HepG2 (cell line): ENCODE measurements at regions not wholly inside any gene's neighbourhood (a gene's known extent, or its start where the extent isn't known, plus 50 kb on each side); places are given as distances from the start of the nearest gene placed in this dataset.

Source experiments
- ATAC-seq: fragments of 200-7000 bp; cut with Tn5 transposase; 3 replicates; pipeline ENCODE4 v1.9.1; 2020; ENCODE audit warnings: mild to moderate bottlenecking, moderate library complexity
- BruUV-seq: library from RNA; stranded (reverse); fragments of 400-500 nt; replicated peaks from 2 replicates; lab custom pipeline; 2021; lab: Mats Ljungman, UMichigan
- CTCF ChIA-PET: fragments of 300-600 bp; formaldehyde crosslinking; extraction: SDS; loops from one replicate; lab custom pipeline; 2021; ENCODE audit warnings: low total read pairs, inconsistent platforms, low intra/inter-chr PET ratio; lab: Yijun Ruan, JAX
- POLR2A ChIA-PET: fragments of 350-600 bp; sonication (Branson Sonifier 250); formaldehyde crosslinking; loops from one replicate; lab custom pipeline; 2020; ENCODE audit warnings: antibody characterized with exemption, inconsistent platforms; lab: Yijun Ruan, JAX
- DNase-seq: peaks from one replicate; pipeline ENCODE4 v3.0.0-alpha.2; 2015; ENCODE audit warnings: low spot score
- FAIRE-seq: peaks from 3 replicates; lab custom pipeline; 2011; peaks lifted over from hg19 to GRCh38; lab: Jason Lieb, UNC
- H2AFZ ChIP-seq: one replicate; pipeline ENCODE4 v1.6.1; 2011; ENCODE audit warnings: low read length, inconsistent platforms
- H3K27ac ChIP-seq: fragments of 300-600 bp; 3 replicates; pipeline ENCODE4 v1.8.0; 2011; ENCODE audit warnings: mixed run types, mild to moderate bottlenecking, mixed read lengths, low read length, inconsistent platforms; ENCODE audit not compliant: insufficient read depth; ENCODE audit errors: extremely low read length
- H3K27me3 ChIP-seq, 2 experiments: fragments of 200-600 bp in 1 of 2; 2 replicates in 1 of 2; 3 replicates in 1 of 2; pipeline versions ENCODE4 v1.6.0 to v1.8.0; 2011; ENCODE audit warnings: low read length in 2 of 2, mild to moderate bottlenecking in 2 of 2, moderate library complexity in 2 of 2, inconsistent platforms in 1 of 2; ENCODE audit not compliant: insufficient read depth in 2 of 2, control insufficient read depth in 1 of 2
- H3K36me3 ChIP-seq, 2 experiments: fragments of 200-600 bp in 1 of 2; replicated peaks in 1 of 2; 2 replicates in 1 of 2; 3 replicates in 1 of 2; pipeline versions ENCODE4 v1.5.1 to v1.8.0; 2011; ENCODE audit warnings: low read length in 2 of 2, inconsistent platforms in 1 of 2; ENCODE audit not compliant: insufficient read depth in 2 of 2, control insufficient read depth in 1 of 2
- H3K4me1 ChIP-seq: 2 replicates; pipeline ENCODE4 v1.5.1; 2012; ENCODE audit warnings: low read length, inconsistent platforms; ENCODE audit not compliant: insufficient read depth
- H3K4me2 ChIP-seq: 2 replicates; pipeline ENCODE4 v1.6.0; 2011; ENCODE audit warnings: low read depth, low read length, inconsistent platforms
- H3K4me3 ChIP-seq, 3 experiments: fragments of 200-600 bp in 1 of 3; sonication (generic), shearing (Covaris generic) in 1 of 3; replicated peaks in 1 of 3; 2 replicates each; pipeline ENCODE4 v1.5.1; 2011 to 2016; ENCODE audit warnings: low read length in 3 of 3, inconsistent platforms in 2 of 3, low read depth in 2 of 3, mild to moderate bottlenecking in 2 of 3, control low read depth in 1 of 3, mixed read lengths in 1 of 3; ENCODE audit not compliant: insufficient read depth in 1 of 3
- H3K79me2 ChIP-seq: one replicate; pipeline ENCODE4 v1.6.1; 2011; ENCODE audit warnings: low read length, inconsistent platforms; ENCODE audit not compliant: insufficient read depth
- H3K9ac ChIP-seq: 2 replicates; pipeline ENCODE4 v1.6.0; 2011; ENCODE audit warnings: mild to moderate bottlenecking, low read depth, low read length, inconsistent platforms; ENCODE audit not compliant: insufficient read depth
- H3K9me3 ChIP-seq: 2 replicates; pipeline ENCODE4 v1.5.1; 2012; ENCODE audit warnings: mild to moderate bottlenecking, low read length
- H4K20me1 ChIP-seq: 2 replicates; pipeline ENCODE4 v1.6.0; 2011; ENCODE audit warnings: inconsistent platforms, mild to moderate bottlenecking, low read length, moderate library complexity; ENCODE audit not compliant: insufficient read depth
- CBX2 ChIP-seq, 2 experiments: fragments of 200-600 bp in 1 of 2; sonication (generic); formaldehyde crosslinking in 1 of 2; IDR thresholded peaks; 2 replicates each; pipeline versions ENCODE4 v1.7.0 to v1.8.1; 2018 to 2022; ENCODE audit warnings: low read depth in 2 of 2, low read length in 1 of 2, mild to moderate bottlenecking in 1 of 2, missing genetic modification reagents in 1 of 2
- TOPORS ChIP-seq: sonication (generic); formaldehyde crosslinking; IDR thresholded peaks from 2 replicates; pipeline ENCODE4 v1.8.0; 2023; ENCODE audit warnings: mild to moderate bottlenecking, missing genetic modification reagents
- ZNF383 ChIP-seq: sonication (generic); formaldehyde crosslinking; IDR thresholded peaks from 2 replicates; pipeline ENCODE4 v1.4.0; 2020; ENCODE audit warnings: missing genetic modification reagents, mild to moderate bottlenecking, borderline replicate concordance
- ZNF530 ChIP-seq: sonication (generic); formaldehyde crosslinking; IDR thresholded peaks from 2 replicates; pipeline ENCODE4 v1.5.0; 2020; ENCODE audit warnings: low read depth, mild to moderate bottlenecking, missing genetic modification reagents
- ZNF724P ChIP-seq: sonication (generic); formaldehyde crosslinking; IDR thresholded peaks from 2 replicates; pipeline ENCODE4 v1.8.0; 2022; ENCODE audit warnings: missing genetic modification reagents, borderline replicate concordance
- ZNF773 ChIP-seq: sonication (generic); formaldehyde crosslinking; IDR thresholded peaks from 2 replicates; pipeline ENCODE4 v1.4.0; 2020; ENCODE audit warnings: missing genetic modification reagents, borderline replicate concordance
- ZNF883 ChIP-seq: sonication (generic); formaldehyde crosslinking; IDR thresholded peaks from 2 replicates; pipeline ENCODE4 v1.5.1; 2020; ENCODE audit warnings: mild to moderate bottlenecking, missing genetic modification reagents; ENCODE audit errors: not compliant biosample characterization
- WGBS: methylation state at CpG from one replicate; pipeline ENCODE4 v1.1.6; 2017; ENCODE audit warnings: low lambda C conversion rate; 5-methylcytosine and 5-hydroxymethylcytosine counted together
- in situ Hi-C: cut with HindIII; loops from 2 replicates; pipeline ENCODE4 v1.10.0; 2017; ENCODE audit warnings: low pct_unique_long_range_greater_than_20kb; ENCODE audit not compliant: extremely low pct_ligation_motif_present
- intact Hi-C: fragments of 100-400 bp; cut with micrococcal nuclease; formaldehyde crosslinking; loops from one replicate; pipeline ENCODE4 v1.10.0; 2022; ENCODE audit not compliant: unreplicated experiment
- TF ChIP-seq, protein P1 (sequence below): IDR thresholded peaks from 2 replicates; pipeline ENCODE4 v1.4.0; 2020; ENCODE audit warnings: mild to moderate bottlenecking, missing genetic modification reagents
- TF ChIP-seq, protein P2 (sequence below), 2 experiments: fragments of 450-650 bp in 1 of 2; sonication (generic) in 1 of 2; formaldehyde crosslinking in 1 of 2; IDR thresholded peaks; 2 replicates each; pipeline versions ENCODE4 v1.6.1 to v1.8.0; 2016 to 2022; ENCODE audit warnings: antibody characterized with exemption in 1 of 2, mild to moderate bottlenecking in 1 of 2, missing genetic modification reagents in 1 of 2

GRCh38 chr16:55179852-55180585, 144.0 kb upstream of the IRX6 start:
- 37% methylated on average over 15 of the region's 15 CpGs for WGBS
- peaks cover 0 to 17% of the 10 kb centered on the region in 2 experiments; a peak in 2 of 5 replicates for H3K27me3 ChIP-seq
- no peak overlapping the region for H3K9ac ChIP-seq
- BruUV-seq = no TSS peak
- H3K9me3 ChIP-seq = no peaks in the 10 kb centered on the region
- no peak overlapping the region for H2AFZ ChIP-seq
- FAIRE-seq = no peak
- H3K79me2 ChIP-seq = no peaks in the 10 kb centered on the region
- ChIA-PET CTCF (no interaction called here), POLR2A (no interaction called here)
- no peak for DNase-seq
- H3K27ac ChIP-seq = no peak overlapping the region
- ATAC-seq = no peak
- H3K4me1 ChIP-seq = no peaks in the 10 kb centered on the region
- intact Hi-C loops (no loop called here), in situ Hi-C loops (no loop called here)
- no peak overlapping the region for H3K4me2 ChIP-seq
- H3K36me3 ChIP-seq = no peaks in the 10 kb centered on the region
- H4K20me1 ChIP-seq = no peaks in the 10 kb centered on the region
- H3K4me3 ChIP-seq = no peak overlapping the region
- TF ChIP-seq ZNF773 = no peak
- TF ChIP-seq, protein P1, sequence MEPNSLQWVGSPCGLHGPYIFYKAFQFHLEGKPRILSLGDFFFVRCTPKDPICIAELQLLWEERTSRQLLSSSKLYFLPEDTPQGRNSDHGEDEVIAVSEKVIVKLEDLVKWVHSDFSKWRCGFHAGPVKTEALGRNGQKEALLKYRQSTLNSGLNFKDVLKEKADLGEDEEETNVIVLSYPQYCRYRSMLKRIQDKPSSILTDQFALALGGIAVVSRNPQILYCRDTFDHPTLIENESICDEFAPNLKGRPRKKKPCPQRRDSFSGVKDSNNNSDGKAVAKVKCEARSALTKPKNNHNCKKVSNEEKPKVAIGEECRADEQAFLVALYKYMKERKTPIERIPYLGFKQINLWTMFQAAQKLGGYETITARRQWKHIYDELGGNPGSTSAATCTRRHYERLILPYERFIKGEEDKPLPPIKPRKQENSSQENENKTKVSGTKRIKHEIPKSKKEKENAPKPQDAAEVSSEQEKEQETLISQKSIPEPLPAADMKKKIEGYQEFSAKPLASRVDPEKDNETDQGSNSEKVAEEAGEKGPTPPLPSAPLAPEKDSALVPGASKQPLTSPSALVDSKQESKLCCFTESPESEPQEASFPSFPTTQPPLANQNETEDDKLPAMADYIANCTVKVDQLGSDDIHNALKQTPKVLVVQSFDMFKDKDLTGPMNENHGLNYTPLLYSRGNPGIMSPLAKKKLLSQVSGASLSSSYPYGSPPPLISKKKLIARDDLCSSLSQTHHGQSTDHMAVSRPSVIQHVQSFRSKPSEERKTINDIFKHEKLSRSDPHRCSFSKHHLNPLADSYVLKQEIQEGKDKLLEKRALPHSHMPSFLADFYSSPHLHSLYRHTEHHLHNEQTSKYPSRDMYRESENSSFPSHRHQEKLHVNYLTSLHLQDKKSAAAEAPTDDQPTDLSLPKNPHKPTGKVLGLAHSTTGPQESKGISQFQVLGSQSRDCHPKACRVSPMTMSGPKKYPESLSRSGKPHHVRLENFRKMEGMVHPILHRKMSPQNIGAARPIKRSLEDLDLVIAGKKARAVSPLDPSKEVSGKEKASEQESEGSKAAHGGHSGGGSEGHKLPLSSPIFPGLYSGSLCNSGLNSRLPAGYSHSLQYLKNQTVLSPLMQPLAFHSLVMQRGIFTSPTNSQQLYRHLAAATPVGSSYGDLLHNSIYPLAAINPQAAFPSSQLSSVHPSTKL (CRISPR knock-in tag) = no peak
- no peak for TF ChIP-seq ZNF383 (CRISPR knock-in tag)
- TF ChIP-seq ZNF883 (CRISPR knock-in tag) = no peak
- TF ChIP-seq TOPORS = no peak
- TF ChIP-seq CBX2 (IDR thresholded peaks at IDR 0.05; ENCODE audit: low read depth, low read length) = no peak
- TF ChIP-seq CBX2 (CRISPR knock-in tag; IDR thresholded peaks at IDR 0.05; ENCODE audit: low read depth) = no peak
- TF ChIP-seq, protein P2, sequence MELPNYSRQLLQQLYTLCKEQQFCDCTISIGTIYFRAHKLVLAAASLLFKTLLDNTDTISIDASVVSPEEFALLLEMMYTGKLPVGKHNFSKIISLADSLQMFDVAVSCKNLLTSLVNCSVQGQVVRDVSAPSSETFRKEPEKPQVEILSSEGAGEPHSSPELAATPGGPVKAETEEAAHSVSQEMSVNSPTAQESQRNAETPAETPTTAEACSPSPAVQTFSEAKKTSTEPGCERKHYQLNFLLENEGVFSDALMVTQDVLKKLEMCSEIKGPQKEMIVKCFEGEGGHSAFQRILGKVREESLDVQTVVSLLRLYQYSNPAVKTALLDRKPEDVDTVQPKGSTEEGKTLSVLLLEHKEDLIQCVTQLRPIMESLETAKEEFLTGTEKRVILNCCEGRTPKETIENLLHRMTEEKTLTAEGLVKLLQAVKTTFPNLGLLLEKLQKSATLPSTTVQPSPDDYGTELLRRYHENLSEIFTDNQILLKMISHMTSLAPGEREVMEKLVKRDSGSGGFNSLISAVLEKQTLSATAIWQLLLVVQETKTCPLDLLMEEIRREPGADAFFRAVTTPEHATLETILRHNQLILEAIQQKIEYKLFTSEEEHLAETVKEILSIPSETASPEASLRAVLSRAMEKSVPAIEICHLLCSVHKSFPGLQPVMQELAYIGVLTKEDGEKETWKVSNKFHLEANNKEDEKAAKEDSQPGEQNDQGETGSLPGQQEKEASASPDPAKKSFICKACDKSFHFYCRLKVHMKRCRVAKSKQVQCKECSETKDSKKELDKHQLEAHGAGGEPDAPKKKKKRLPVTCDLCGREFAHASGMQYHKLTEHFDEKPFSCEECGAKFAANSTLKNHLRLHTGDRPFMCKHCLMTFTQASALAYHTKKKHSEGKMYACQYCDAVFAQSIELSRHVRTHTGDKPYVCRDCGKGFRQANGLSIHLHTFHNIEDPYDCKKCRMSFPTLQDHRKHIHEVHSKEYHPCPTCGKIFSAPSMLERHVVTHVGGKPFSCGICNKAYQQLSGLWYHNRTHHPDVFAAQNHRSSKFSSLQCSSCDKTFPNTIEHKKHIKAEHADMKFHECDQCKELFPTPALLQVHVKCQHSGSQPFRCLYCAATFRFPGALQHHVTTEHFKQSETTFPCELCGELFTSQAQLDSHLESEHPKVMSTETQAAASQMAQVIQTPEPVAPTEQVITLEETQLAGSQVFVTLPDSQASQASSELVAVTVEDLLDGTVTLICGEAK (IDR thresholded peaks at IDR 0.05) = no peak
- TF ChIP-seq, protein P2 (CRISPR knock-in tag; IDR thresholded peaks at IDR 0.05) = no peak
- TF ChIP-seq ZNF724P (CRISPR knock-in tag) = no peak
- TF ChIP-seq ZNF530 (CRISPR knock-in tag) = no peak
